ENCODE measurements at regions not wholly inside any gene's neighbourhood (a gene's known extent, or its start where the extent isn't known, plus 50 kb on each side); places are given as distances from the start of the nearest gene placed in this dataset.
"Not testable (repeated sequence)": the region's sequence is repeated elsewhere in the genome, so short reads cannot be mapped to it uniquely, and the experiment has no call there.

DNA sequence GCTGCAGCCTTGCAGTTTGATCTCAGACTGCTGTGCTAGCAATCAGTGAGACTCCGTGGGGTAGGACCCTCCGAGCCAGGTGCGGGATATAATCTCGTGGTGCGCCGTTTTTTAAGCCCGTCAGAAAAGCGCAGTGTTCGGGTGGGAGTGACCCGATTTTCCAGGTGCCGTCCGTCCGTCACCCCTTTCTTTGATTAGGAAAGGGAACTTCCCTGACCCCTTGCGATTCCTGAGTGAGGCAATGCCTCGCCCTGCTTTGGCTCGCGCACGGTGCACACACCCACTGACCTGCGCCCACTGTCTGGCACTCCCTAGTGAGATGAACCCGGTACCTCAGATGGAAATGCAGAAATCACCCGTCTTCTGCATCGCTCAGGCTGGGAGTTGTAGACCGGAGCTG is 203.2 kb downstream of the SNCAIP start:
- not testable (repeated sequence) for H3K4me3 ChIP-seq (ENCODE audit: low read length); DNase-seq (ENCODE audit: low read depth)

DNA sequence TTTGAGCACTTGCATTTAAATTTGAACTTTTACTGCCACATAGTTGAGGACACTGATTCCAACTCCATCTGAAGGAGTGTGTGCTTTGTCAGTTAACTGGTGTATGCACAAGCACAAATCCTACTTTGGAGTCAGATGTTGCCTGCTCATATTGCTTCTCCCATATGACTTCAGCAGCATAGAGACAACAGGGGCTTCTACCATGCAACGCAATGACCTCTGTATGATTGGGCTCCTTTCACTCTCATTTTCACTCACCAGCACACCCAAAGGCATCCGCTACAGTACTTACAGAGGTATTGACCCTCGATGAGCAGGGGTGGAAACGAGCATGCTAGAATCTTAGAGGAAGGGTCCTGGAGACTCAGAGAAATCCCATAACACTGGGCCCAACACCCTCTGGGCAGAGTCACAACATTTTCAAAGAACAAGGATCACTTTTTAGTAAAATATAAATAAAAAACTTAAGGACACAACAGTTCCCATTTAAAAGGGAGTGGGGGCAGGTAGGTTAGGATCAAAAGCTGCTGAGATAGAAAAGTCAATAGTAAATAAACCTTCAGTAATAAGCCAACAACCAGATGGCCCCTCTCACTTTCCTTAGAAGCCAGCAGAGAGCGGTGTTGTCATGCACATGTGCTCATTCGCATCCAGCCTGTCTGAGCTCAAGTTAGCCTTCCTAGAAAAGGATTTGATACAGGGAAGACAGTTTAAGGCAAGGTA is 203.8 kb downstream of the SNCAIP start:
- peak; percentile 79 for DNase-seq (ENCODE audit: low read depth)
- TF ChIP-seq, protein P1, sequence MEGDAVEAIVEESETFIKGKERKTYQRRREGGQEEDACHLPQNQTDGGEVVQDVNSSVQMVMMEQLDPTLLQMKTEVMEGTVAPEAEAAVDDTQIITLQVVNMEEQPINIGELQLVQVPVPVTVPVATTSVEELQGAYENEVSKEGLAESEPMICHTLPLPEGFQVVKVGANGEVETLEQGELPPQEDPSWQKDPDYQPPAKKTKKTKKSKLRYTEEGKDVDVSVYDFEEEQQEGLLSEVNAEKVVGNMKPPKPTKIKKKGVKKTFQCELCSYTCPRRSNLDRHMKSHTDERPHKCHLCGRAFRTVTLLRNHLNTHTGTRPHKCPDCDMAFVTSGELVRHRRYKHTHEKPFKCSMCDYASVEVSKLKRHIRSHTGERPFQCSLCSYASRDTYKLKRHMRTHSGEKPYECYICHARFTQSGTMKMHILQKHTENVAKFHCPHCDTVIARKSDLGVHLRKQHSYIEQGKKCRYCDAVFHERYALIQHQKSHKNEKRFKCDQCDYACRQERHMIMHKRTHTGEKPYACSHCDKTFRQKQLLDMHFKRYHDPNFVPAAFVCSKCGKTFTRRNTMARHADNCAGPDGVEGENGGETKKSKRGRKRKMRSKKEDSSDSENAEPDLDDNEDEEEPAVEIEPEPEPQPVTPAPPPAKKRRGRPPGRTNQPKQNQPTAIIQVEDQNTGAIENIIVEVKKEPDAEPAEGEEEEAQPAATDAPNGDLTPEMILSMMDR (conservative IDR thresholded peaks at IDR 0.05; ENCODE audit: low read length) = peak; percentile 85
- H3K4me3 ChIP-seq (ENCODE audit: low read length) = no peak overlapping the region

DNA sequence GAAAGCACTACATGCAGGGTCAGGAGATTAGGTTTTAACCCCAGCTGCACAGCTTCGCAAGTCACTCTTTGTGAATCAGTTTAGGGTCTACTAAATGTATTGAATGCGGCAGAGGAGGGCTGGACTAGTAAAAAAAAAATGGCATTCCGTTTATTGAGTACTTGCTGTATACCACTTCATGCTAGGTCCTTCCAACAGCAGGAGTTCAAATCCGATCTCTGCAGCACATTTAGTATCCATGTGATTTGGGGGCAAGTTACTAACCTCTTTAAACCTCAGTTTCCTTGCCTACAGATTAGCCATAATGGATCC is 204.4 kb downstream of the SNCAIP start:
- no peak for DNase-seq (ENCODE audit: low read depth)
- H3K4me3 ChIP-seq (ENCODE audit: low read length) = no peak overlapping the region
- TF ChIP-seq, protein P1 (conservative IDR thresholded peaks at IDR 0.05; ENCODE audit: low read length) = no peak

- TF ChIP-seq, protein P1 (conservative IDR thresholded peaks at IDR 0.05; ENCODE audit: low read length) = no peak
- no peak overlapping the region for H3K4me3 ChIP-seq (ENCODE audit: low read length)
Measured at GRCh38 chr5:122517091-122517490, 205.1 kb downstream of the SNCAIP start.

DNA sequence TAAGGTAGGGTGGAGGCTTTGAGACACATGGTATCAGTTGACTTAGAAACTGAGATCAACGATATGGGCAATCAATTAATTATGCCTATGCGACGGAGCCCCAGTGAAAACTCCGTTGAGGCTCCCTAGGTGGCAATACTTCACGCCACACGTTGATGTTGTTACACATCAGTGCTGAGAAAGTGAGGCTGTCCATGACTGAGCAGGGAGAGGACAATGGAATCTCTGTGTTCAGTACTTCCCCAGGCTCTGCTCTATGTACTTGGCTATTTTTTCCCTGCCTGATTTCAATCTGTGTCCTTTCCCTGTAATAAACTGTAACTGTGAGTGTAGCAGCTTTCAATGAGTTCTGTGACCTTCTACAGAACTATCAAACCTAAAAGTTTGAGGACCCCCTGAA is 211.7 kb downstream of the SNCAIP start:
- no peak overlapping the region for H3K4me3 ChIP-seq (ENCODE audit: low read length)
- no peak for DNase-seq (ENCODE audit: low read depth)
- TF ChIP-seq, protein P1 (conservative IDR thresholded peaks at IDR 0.05; ENCODE audit: low read length) = no peak

More at GRCh38 chr5:122517091-122517490, 205.1 kb downstream of the SNCAIP start:
- DNase-seq (ENCODE audit: low read depth) = no peak

- no peak for DNase-seq (ENCODE audit: low read depth)
- TF ChIP-seq, protein P1 (conservative IDR thresholded peaks at IDR 0.05; ENCODE audit: low read length) = no peak
Measured at GRCh38 chr5:122527547-122527946, 215.5 kb downstream of the SNCAIP start.

DNA sequence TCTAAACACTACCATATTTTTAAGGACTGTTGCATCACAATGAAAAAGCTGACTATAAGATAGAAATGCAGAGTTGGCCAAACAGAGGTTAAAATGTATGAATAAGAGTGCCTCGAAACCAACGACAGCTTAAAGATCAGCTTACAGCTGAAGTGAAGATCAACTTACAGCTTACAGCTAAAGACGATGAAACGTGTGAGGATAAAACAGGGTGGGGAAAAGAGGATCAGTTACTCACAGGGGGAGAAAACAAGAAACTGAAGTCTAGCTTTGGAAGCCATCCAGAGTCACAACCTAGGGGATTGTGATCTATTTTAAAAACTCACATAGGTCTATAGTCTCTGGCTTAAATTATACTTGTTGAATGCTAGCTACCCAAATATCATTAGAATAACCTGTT is 220.0 kb downstream of the SNCAIP start:
- H3K4me3 ChIP-seq (ENCODE audit: low read length) = no peak overlapping the region
- TF ChIP-seq, protein P1 (conservative IDR thresholded peaks at IDR 0.05; ENCODE audit: low read length) = no peak
- DNase-seq (ENCODE audit: low read depth) = no peak

More at GRCh38 chr5:122527547-122527946, 215.5 kb downstream of the SNCAIP start:
- H3K4me3 ChIP-seq (ENCODE audit: low read length) = no peak overlapping the region

Data from AG10803 (cell line).